ENCODE measurements at regions not wholly inside any gene's neighbourhood (a gene's known extent, or its start where the extent isn't known, plus 50 kb on each side); places are given as distances from the start of the nearest gene placed in this dataset.

DNA sequence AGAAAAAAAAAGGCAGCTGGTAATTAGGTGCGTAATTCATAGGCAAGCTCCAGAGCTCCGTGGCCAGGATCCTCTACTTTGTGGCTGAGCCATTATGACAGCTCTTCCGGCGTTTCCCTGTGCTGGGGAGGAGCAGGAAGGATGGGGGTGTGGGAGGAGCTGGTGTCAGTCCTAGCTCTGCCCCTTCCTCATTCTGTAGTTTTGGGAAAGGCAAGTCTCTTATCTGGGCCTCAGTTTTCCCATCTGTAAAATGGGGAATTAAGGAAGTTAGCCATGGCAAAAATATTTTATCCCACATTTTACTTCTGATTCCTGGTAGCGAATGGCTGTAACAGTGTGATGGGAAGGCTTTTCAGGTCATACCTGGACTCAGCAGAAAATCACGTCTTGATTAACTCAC lies 81.1 kb downstream of the SEC61B start:
- H3K9me3 ChIP-seq (ENCODE audit: control insufficient read depth, low read depth, low read length) = no peaks in the 10 kb centered on the region
- H3K27me3 ChIP-seq (ENCODE audit: control insufficient read depth, insufficient read depth, low read length) = no peaks in the 10 kb centered on the region
- H3K4me1 ChIP-seq (ENCODE audit: control insufficient read depth, low read depth, low read length) = peaks cover 21% of the 10 kb centered on the region
- no peak overlapping the region for H3K27ac ChIP-seq (ENCODE audit: low read length)
- H3K9ac ChIP-seq (ENCODE audit: low read length) = no peak overlapping the region
- no peak overlapping the region for H3K4me3 ChIP-seq (ENCODE audit: low read length)
- H3K36me3 ChIP-seq (ENCODE audit: control insufficient read depth, low read depth, low read length) = no peaks in the 10 kb centered on the region

DNA sequence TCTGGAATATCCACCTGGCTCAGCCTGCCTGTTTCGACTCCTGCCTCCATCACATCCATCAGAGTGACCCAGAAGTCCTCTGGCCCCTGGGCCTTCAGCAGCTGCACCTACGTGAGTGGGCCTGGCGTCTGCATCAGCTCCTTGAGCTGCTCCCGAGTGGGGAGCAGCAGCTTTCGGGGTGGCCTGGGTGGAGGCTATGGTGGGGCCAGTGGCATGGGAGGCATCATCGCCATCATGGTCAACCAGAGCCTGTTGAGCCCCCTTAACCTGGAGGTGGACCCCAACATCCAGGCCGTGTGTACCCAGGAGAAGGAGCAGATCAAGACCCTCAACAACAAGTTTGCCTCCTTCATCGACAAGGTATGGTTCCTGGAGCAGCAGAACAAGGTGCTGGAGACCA lies 83.0 kb downstream of the SEC61B start:
- peaks cover 6% of the 10 kb centered on the region for H3K4me1 ChIP-seq (ENCODE audit: control insufficient read depth, low read depth, low read length)
- H3K9ac ChIP-seq (ENCODE audit: low read length) = no peak overlapping the region
- no peak overlapping the region for H3K4me3 ChIP-seq (ENCODE audit: low read length)
- H3K27me3 ChIP-seq (ENCODE audit: control insufficient read depth, insufficient read depth, low read length) = no peaks in the 10 kb centered on the region
- H3K9me3 ChIP-seq (ENCODE audit: control insufficient read depth, low read depth, low read length) = no peaks in the 10 kb centered on the region
- H3K27ac ChIP-seq (ENCODE audit: low read length) = no peak overlapping the region
- H3K36me3 ChIP-seq (ENCODE audit: control insufficient read depth, low read depth, low read length) = no peaks in the 10 kb centered on the region

DNA sequence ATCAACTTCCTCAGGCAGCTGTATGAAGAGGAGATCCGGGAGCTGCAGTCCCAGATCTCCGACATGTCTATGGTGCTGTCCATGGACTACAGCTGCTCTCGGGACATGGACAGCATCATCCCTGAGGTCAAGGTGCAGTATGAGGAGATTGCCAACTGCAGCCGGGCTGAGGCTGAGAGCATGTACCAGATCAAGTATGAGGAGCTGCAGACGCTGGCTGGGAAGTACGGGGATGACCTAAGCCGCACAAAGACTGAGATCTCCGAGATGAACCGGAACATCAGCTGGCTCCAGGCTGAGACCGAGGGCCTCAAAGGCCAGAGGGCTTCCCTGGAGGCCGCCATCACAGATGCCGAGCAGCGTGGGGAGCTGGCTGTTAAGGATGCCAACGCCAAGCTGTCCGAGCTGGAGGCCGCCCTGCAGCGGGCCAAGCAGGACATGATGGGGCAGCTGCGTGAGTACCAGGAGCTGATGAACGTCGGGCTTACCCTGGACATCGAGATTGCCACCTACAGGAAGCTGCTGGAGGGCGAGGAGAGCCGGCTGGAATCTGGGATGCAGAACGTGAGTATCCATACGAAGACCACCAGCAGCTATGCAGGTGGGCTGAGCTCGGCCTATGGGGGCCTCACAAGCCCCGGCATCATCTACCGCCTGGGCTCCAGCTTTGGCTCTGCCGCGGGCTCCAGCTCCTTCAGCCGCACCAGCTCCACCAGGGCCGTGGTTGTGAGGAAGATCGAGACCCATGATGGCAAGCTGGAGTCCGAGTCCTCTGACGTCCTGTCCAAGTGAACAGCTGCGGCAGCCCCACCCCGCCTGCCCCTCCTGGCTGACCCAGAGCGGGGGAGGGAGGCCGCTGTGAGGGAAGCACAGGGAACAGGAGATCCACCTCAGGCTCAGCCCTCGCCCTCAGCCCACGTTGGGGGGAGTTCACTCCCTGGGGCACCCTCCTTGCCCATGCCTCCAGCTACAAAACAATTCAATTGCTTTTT lies 84.0 kb downstream of the SEC61B start:
- Histone ChIP-seq H3K4me1 (ENCODE audit: control insufficient read depth, low read depth, low read length) (peaks cover 6% of the 10 kb centered on the region), H3K27me3 (ENCODE audit: control insufficient read depth, insufficient read depth, low read length) (no peaks in the 10 kb centered on the region), H3K36me3 (ENCODE audit: control insufficient read depth, low read depth, low read length) (no peaks in the 10 kb centered on the region), H3K9me3 (ENCODE audit: control insufficient read depth, low read depth, low read length) (no peaks in the 10 kb centered on the region), H3K9ac (ENCODE audit: low read length) (no peak overlapping the region), H3K27ac (ENCODE audit: low read length) (no peak overlapping the region), H3K4me3 (ENCODE audit: low read length) (no peak overlapping the region)

DNA sequence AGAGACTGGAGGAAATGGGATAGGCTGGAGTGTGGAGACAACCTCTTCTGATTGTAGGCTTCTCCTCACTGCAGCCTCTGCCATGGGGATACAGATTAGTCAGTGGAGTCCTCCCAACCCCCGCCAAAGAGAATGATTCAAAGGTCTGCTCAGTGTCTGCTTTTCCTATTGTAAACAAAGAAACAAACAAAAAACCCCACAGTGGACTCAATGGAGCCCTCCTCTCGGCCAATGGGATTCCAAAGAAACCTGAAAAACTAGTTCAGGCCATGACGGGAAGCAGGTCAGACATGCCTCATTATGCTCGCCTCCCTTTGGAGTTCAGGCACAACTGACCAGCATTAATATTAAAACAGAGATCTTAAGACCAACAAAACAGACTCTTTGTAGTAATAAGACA lies 85.8 kb downstream of the SEC61B start:
- Histone ChIP-seq H3K9me3 (ENCODE audit: control insufficient read depth, low read depth, low read length) (no peaks in the 10 kb centered on the region), H3K4me1 (ENCODE audit: control insufficient read depth, low read depth, low read length) (peaks cover 6% of the 10 kb centered on the region), H3K4me3 (ENCODE audit: low read length) (no peak overlapping the region), H3K9ac (ENCODE audit: low read length) (no peak overlapping the region), H3K27ac (ENCODE audit: low read length) (no peak overlapping the region), H3K36me3 (ENCODE audit: control insufficient read depth, low read depth, low read length) (no peaks in the 10 kb centered on the region), H3K27me3 (ENCODE audit: control insufficient read depth, insufficient read depth, low read length) (no peaks in the 10 kb centered on the region)

DNA sequence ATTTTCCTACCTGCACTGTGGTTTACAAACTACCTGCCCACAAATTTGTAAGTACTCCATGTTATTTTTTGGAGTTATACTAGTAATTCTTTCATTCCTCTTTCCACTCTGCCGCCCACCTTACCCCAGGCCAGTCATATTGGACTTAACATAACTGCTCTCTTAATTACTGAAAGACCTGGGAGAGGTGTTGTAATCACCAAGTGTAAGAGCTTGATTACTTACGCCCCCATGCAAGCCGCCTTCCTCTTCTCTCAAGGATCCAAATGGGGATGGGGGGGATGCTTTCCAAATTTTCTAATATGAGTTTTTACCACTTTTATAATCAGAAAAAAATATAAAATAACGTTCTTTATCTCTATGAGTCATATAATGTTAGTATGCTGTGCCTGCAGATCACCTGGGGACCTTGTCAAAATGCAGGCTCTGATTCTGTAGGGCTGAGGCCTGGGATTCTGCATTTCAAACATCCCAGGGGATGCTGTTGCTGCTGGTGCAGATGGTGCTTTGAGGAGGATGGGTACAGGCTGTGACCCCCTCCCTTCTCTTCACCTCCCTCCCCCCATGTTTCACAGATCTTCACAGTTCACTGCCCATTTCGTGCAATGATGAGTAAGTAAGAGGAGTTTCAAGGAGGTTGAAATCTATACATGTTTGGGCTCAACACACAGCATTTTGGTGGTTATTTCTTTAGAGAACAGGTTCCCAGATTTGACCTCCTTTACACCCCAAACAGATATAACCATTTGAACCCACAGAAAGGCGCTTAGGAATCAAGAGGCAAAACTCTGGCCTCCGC lies 87.3 kb downstream of the SEC61B start:
- Histone ChIP-seq H3K9me3 (ENCODE audit: control insufficient read depth, low read depth, low read length) (no peaks in the 10 kb centered on the region), H3K27me3 (ENCODE audit: control insufficient read depth, insufficient read depth, low read length) (no peaks in the 10 kb centered on the region), H3K36me3 (ENCODE audit: control insufficient read depth, low read depth, low read length) (no peaks in the 10 kb centered on the region), H3K4me3 (ENCODE audit: low read length) (no peak overlapping the region), H3K4me1 (ENCODE audit: control insufficient read depth, low read depth, low read length) (peaks cover 6% of the 10 kb centered on the region), H3K9ac (ENCODE audit: low read length) (no peak overlapping the region), H3K27ac (ENCODE audit: low read length) (no peak overlapping the region)

DNA sequence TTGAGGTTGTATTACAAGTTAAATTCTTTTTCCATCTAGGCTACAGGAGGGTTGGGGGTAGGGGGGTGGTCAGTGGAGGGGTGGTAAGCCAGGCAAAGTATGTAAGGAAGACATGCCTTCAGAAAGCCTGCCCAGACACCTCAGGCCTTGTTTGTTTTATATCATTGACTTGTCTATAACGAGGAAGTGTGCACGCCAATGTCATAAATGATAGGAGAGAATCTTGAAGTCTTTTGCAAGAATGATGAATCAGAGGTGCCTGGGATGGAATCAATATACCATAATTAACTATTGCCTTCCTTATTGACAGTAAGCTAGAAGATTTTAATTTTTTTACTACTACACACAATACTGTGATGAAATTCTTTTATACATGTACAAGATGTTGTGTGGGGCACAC lies 90.7 kb downstream of the SEC61B start:
- H3K4me3 ChIP-seq (ENCODE audit: low read length) = no peak overlapping the region
- H3K36me3 ChIP-seq (ENCODE audit: control insufficient read depth, low read depth, low read length) = no peaks in the 10 kb centered on the region

DNA sequence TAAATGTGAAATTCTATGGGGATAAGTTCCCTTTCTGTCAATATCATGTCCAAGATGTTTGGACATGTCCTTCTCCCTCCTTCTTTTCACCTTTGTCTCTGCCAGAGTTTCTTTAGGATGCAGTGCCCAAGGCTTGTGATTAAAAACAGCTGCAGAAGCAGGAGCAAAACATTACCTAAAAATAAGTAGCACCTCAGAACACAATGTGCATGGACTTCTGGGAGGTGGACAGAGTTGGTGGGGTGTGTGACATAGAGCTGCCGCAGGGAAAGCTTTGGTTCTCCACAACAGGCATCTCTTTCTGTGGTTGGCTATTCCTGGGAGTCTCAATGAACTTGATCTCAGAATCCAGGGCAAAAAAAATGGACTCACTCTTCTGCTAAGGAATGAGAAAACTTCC lies 97.0 kb downstream of the SEC61B start:
- Histone ChIP-seq H3K4me3 (ENCODE audit: low read length) (no peak overlapping the region), H3K9ac (ENCODE audit: low read length) (no peak overlapping the region), H3K4me1 (ENCODE audit: control insufficient read depth, low read depth, low read length) (no peaks in the 10 kb centered on the region), H3K27me3 (ENCODE audit: control insufficient read depth, insufficient read depth, low read length) (no peaks in the 10 kb centered on the region), H3K36me3 (ENCODE audit: control insufficient read depth, low read depth, low read length) (no peaks in the 10 kb centered on the region), H3K27ac (ENCODE audit: low read length) (no peak overlapping the region), H3K9me3 (ENCODE audit: control insufficient read depth, low read depth, low read length) (no peaks in the 10 kb centered on the region)

More for the DNA sequence above, 90.7 kb downstream of the SEC61B start:
- Histone ChIP-seq H3K27ac (ENCODE audit: low read length) (no peak overlapping the region), H3K4me1 (ENCODE audit: control insufficient read depth, low read depth, low read length) (peaks cover 5% of the 10 kb centered on the region), H3K27me3 (ENCODE audit: control insufficient read depth, insufficient read depth, low read length) (no peaks in the 10 kb centered on the region), H3K9ac (ENCODE audit: low read length) (no peak overlapping the region), H3K9me3 (ENCODE audit: control insufficient read depth, low read depth, low read length) (no peaks in the 10 kb centered on the region)

DNA sequence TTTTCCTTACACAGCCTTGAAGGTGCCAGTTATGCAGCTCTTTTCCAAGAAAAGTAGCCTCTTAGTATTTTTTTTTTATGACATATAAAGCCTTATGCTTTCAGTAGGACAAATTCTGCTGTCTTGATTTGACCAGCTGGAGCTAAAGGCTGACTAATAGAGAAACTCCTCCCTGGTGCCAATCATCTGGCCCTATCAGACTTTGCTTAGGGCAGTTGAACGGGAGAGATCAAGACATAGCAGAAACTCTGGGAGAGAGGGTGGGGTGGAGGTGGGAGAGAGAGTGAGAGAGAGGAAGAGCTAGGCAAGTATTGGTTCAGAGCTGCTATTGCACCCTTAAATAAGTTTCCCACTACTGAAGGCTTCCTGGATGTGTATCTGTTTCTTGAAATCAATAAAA lies 100.2 kb downstream of the SEC61B start:
- Histone ChIP-seq H3K9ac (ENCODE audit: low read length) (no peak overlapping the region), H3K4me1 (ENCODE audit: control insufficient read depth, low read depth, low read length) (no peaks in the 10 kb centered on the region), H3K27ac (ENCODE audit: low read length) (no peak overlapping the region), H3K27me3 (ENCODE audit: control insufficient read depth, insufficient read depth, low read length) (no peaks in the 10 kb centered on the region), H3K36me3 (ENCODE audit: control insufficient read depth, low read depth, low read length) (no peaks in the 10 kb centered on the region), H3K4me3 (ENCODE audit: low read length) (no peak overlapping the region), H3K9me3 (ENCODE audit: control insufficient read depth, low read depth, low read length) (no peaks in the 10 kb centered on the region)

DNA sequence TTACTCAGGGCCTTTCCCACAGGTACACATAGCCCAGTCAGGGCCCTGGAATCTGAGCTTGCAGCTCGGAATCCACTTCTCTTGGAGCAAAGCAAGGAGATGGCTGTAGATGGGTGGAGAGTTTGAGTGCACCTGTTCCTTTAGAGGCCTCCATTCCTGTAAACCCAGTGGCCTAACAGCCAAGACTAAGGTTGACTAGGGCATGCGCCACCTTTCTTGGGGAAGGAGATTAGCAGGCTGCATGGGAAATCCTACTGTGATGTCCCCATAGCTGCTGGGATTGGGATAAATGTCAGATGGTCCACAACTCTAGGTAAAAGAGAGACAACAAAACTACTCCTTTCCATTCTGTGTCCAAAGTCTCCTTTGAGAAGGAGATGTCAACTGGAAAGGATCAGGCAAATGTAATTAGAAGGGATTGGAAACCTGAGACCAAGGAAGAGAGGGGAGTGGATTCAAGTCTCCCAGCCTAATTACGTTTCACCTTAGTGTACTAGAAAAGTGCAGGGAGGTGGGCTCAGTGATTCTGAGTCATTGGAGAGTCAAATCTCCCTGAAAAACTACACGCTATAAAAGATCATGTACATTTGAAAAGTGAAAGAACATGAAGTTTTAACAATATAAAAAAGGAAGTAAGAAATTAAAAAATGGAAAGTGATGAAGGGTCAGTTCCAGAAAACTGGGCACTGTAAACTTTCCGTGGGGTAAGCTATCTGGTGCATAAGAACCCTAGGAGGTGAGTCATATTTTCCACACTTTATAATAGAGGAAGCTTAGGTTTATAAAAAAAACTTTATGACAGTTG lies 104.2 kb downstream of the SEC61B start:
- Histone ChIP-seq H3K9me3 (ENCODE audit: control insufficient read depth, low read depth, low read length) (no peaks in the 10 kb centered on the region), H3K4me1 (ENCODE audit: control insufficient read depth, low read depth, low read length) (no peaks in the 10 kb centered on the region), H3K27me3 (ENCODE audit: control insufficient read depth, insufficient read depth, low read length) (no peaks in the 10 kb centered on the region), H3K4me3 (ENCODE audit: low read length) (no peak overlapping the region), H3K36me3 (ENCODE audit: control insufficient read depth, low read depth, low read length) (no peaks in the 10 kb centered on the region), H3K27ac (ENCODE audit: low read length) (no peak overlapping the region), H3K9ac (ENCODE audit: low read length) (no peak overlapping the region)

DNA sequence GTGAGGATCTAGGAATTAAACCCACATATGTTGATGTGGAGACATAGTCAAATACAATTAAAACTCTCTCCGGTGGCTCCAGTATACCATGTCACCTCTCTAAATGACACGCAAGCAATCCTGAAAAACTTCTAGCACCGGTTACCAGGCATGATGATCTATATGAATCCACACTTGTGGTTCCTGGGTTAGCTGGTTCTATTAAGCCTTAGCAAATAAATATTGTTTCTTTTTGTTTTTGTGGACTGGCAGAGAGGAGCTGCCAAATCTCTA lies 104.8 kb downstream of the SEC61B start:
- Histone ChIP-seq H3K4me3 (ENCODE audit: low read length) (no peak overlapping the region), H3K9ac (ENCODE audit: low read length) (no peak overlapping the region), H3K9me3 (ENCODE audit: control insufficient read depth, low read depth, low read length) (no peaks in the 10 kb centered on the region), H3K27ac (ENCODE audit: low read length) (no peak overlapping the region), H3K4me1 (ENCODE audit: control insufficient read depth, low read depth, low read length) (no peaks in the 10 kb centered on the region), H3K27me3 (ENCODE audit: control insufficient read depth, insufficient read depth, low read length) (no peaks in the 10 kb centered on the region), H3K36me3 (ENCODE audit: control insufficient read depth, low read depth, low read length) (no peaks in the 10 kb centered on the region)

DNA sequence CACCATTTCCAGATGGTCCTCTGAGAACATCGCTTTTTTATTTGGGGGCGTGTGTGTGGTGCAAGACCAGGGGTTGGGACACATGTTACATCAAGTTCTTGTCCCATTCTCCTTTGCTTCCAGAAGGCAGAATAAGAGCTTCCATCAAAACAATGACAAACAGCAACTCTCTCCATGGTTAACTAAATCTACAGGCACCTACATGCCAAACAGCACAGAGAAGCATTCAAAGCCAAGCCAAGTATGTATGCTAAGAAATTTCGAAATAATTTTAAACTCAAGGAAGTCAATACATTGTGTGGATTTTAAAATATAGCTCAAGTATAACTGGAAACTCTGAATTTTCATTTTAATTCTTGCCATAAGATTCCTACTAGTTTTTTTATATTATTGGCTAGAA lies 105.6 kb downstream of the SEC61B start:
- no peak overlapping the region for H3K27ac ChIP-seq (ENCODE audit: low read length)
- no peak overlapping the region for H3K9ac ChIP-seq (ENCODE audit: low read length)
- H3K4me3 ChIP-seq (ENCODE audit: low read length) = no peak overlapping the region
- no peaks in the 10 kb centered on the region for H3K27me3 ChIP-seq (ENCODE audit: control insufficient read depth, insufficient read depth, low read length)
- no peaks in the 10 kb centered on the region for H3K4me1 ChIP-seq (ENCODE audit: control insufficient read depth, low read depth, low read length)
- H3K9me3 ChIP-seq (ENCODE audit: control insufficient read depth, low read depth, low read length) = no peaks in the 10 kb centered on the region
- no peaks in the 10 kb centered on the region for H3K36me3 ChIP-seq (ENCODE audit: control insufficient read depth, low read depth, low read length)

All from iPS-18a (cell line).